ENCODE measurements at regions not wholly inside any gene's neighbourhood (a gene's known extent, or its start where the extent isn't known, plus 50 kb on each side); places are given as distances from the start of the nearest gene placed in this dataset.

GRCh38 chr2:239815671-239816070, 209.5 kb downstream of the NDUFA10 start:
- H3K27ac Mint-ChIP-seq (ENCODE audit: unreplicated experiment), result no peak overlapping the region
- H3K27me3 Mint-ChIP-seq (ENCODE audit: unreplicated experiment), result peaks cover 84% of the 10 kb centered on the region
- BruUV-seq (replicated peaks), result no TSS peak
- H3K9me3 Mint-ChIP-seq (ENCODE audit: low read depth, unreplicated experiment), result no peaks in the 10 kb centered on the region
- intact Hi-C loops (cut with micrococcal nuclease; ENCODE audit: unreplicated experiment), result no loop called here
- TF ChIP-seq CTCF (IDR thresholded peaks at IDR 0.05; ENCODE audit: unreplicated experiment), result no peak
- CTCF ChIA-PET, result no interaction called here
- H3K36me3 Mint-ChIP-seq (ENCODE audit: insufficient read depth, unreplicated experiment), result no peaks in the 10 kb centered on the region
- peaks cover 8% of the 10 kb centered on the region for H3K4me1 Mint-ChIP-seq (ENCODE audit: low read depth, unreplicated experiment)
- H3K4me3 Mint-ChIP-seq (ENCODE audit: low read depth, unreplicated experiment), result peak overlapping the region; percentile 39
- no peak for DNase-seq

GRCh38 chr2:239814861-239815601, 210.1 kb downstream of the NDUFA10 start:
- H3K36me3 Mint-ChIP-seq (ENCODE audit: insufficient read depth, unreplicated experiment), result no peaks in the 10 kb centered on the region
- BruUV-seq (replicated peaks), result no TSS peak
- TF ChIP-seq CTCF (IDR thresholded peaks at IDR 0.05; ENCODE audit: unreplicated experiment), result no peak
- no peak overlapping the region for H3K27ac Mint-ChIP-seq (ENCODE audit: unreplicated experiment)
- CTCF ChIA-PET, result no interaction called here
- intact Hi-C loops (cut with micrococcal nuclease; ENCODE audit: unreplicated experiment), result no loop called here
- H3K9me3 Mint-ChIP-seq (ENCODE audit: low read depth, unreplicated experiment), result no peaks in the 10 kb centered on the region
- peaks cover 84% of the 10 kb centered on the region for H3K27me3 Mint-ChIP-seq (ENCODE audit: unreplicated experiment)
- no peak overlapping the region for H3K4me3 Mint-ChIP-seq (ENCODE audit: low read depth, unreplicated experiment)
- peaks cover 8% of the 10 kb centered on the region for H3K4me1 Mint-ChIP-seq (ENCODE audit: low read depth, unreplicated experiment)
- no peak for DNase-seq

- Mint-ChIP-seq H3K4me3 (ENCODE audit: low read depth, unreplicated experiment) (no peak overlapping the region), H3K27ac (ENCODE audit: unreplicated experiment) (no peak overlapping the region), H3K4me1 (ENCODE audit: low read depth, unreplicated experiment) (peaks cover 8% of the 10 kb centered on the region), H3K27me3 (ENCODE audit: unreplicated experiment) (peaks cover 84% of the 10 kb centered on the region), H3K36me3 (ENCODE audit: insufficient read depth, unreplicated experiment) (no peaks in the 10 kb centered on the region), H3K9me3 (ENCODE audit: low read depth, unreplicated experiment) (no peaks in the 10 kb centered on the region)
- TF ChIP-seq CTCF (IDR thresholded peaks at IDR 0.05; ENCODE audit: unreplicated experiment), result no peak
- no peak for DNase-seq
- intact Hi-C loops (cut with micrococcal nuclease; ENCODE audit: unreplicated experiment), result no loop called here
- CTCF ChIA-PET, result interaction anchor here (0.7 kb wide), 1 partner anchor 147 kb away, joined by 8 read pairs; no protein-coding TSS in a partner anchor
- BruUV-seq (replicated peaks), result no TSS peak
Measured at GRCh38 chr2:239814116-239814860, 210.9 kb downstream of the NDUFA10 start.

- H3K27ac Mint-ChIP-seq (ENCODE audit: unreplicated experiment), result no peak overlapping the region
- no TSS peak for BruUV-seq (replicated peaks)
- H3K36me3 Mint-ChIP-seq (ENCODE audit: insufficient read depth, unreplicated experiment), result no peaks in the 10 kb centered on the region
- no peak for TF ChIP-seq CTCF (IDR thresholded peaks at IDR 0.05; ENCODE audit: unreplicated experiment)
- no peak for DNase-seq
- H3K9me3 Mint-ChIP-seq (ENCODE audit: low read depth, unreplicated experiment), result no peaks in the 10 kb centered on the region
- peaks cover 84% of the 10 kb centered on the region for H3K27me3 Mint-ChIP-seq (ENCODE audit: unreplicated experiment)
- H3K4me1 Mint-ChIP-seq (ENCODE audit: low read depth, unreplicated experiment), result peaks cover 8% of the 10 kb centered on the region
- no peak overlapping the region for H3K4me3 Mint-ChIP-seq (ENCODE audit: low read depth, unreplicated experiment)
- intact Hi-C loops (cut with micrococcal nuclease; ENCODE audit: unreplicated experiment), result no loop called here
- CTCF ChIA-PET, result no interaction called here
Measured at GRCh38 chr2:239813261-239814115, 211.7 kb downstream of the NDUFA10 start.
